ENCODE measurements at regions not wholly inside any gene's neighbourhood (a gene's known extent, or its start where the extent isn't known, plus 50 kb on each side); places are given as distances from the start of the nearest gene placed in this dataset.

- DNase-seq (ENCODE audit: low spot score), result no peak
Observed at GRCh38 chr16:5361322-5361721, 263.7 kb upstream of the EEF2KMT start.

- DNase-seq (ENCODE audit: low spot score), result no peak
Observed at GRCh38 chr16:5354645-5355044, 257.1 kb upstream of the EEF2KMT start.

DNA sequence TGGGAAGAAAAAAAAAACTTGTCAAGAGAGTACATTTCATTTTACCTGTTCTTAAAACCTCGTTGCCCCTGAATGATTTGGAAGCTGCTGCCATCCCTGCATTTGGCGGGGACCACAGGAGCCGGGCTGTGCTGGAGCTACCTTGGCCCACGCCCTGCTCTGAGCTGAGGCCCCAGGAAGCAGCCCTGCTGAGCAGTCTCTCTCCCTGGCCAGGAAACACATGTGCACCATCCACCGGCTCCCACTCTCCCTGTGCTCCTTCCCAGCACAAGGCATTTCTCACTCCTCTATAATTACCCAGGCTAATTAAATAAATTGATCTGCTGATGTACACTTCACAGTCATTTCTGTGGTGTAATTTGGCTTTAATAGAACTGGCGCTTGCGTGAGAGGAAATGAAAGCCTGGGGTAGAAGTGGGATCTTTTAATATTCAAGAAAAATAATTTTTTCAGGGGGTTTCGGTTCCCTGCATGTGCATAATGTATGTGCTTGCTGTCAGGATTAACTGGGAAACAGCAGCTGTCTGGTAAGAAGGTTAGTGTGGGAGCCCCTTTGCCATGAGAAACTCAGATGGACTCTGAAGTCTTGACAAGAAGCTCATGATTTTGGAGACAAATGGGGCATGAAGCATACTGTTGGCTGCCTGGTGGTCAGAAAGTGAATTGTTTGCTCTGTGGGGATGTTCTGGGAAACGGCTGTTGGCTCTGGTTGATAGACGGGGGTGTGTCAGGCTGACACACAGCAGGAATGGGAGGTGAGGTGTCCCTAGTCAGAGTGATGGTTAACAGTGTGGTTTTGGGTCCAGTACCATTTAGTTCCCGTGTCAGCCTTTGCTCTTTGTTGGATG, 252.3 kb upstream of the EEF2KMT start:
- DNase-seq (ENCODE audit: low spot score), result no peak

DNA sequence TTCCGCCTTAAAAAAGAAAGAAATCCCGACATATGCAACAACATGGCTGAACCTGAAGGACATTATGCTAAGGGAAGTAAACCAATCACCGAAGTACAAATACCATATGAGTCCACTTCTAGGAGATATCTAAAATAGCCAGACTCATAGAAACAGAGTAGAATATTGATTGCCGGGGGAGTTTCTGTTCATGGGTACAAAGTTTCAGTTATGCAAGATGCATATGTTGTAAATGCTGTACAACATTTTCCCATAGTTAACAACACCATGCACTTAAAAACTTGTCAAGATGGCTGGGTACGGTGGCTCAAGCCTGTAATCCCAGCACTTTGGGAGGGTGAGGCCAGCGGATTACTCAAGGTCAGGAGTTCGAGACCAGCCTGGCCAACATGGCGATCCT, 251.5 kb upstream of the EEF2KMT start:
- no peak for DNase-seq (ENCODE audit: low spot score)

- DNase-seq (ENCODE audit: low spot score), result no peak
Observed at GRCh38 chr16:5347561-5347960, 250.0 kb upstream of the EEF2KMT start.

- no peak for DNase-seq (ENCODE audit: low spot score)
Observed at GRCh38 chr16:5336941-5337340, 239.3 kb upstream of the EEF2KMT start.

GRCh38 chr16:5333991-5334390, 236.4 kb upstream of the EEF2KMT start:
- DNase-seq (ENCODE audit: low spot score), result no peak

DNA sequence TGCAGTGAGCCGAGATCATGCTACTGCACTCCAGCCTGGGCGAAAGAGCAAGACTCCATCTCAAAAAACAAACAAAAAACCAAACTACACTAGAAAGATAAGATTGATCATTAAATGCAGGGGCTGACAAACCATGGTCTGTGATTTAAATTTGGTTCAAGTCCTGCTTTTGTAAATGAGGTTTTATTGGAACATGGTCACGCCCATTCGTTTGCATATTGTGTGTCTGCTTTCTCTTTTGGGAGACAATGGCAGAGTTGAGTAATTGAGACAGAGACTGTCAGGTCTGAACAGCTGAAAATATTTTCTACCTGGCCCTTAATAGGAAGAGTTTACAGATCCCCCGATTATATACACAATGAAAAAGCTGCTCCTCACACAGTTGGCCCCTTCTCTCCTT, 235.5 kb upstream of the EEF2KMT start:
- DNase-seq (ENCODE audit: low spot score), result no peak

- no peak for DNase-seq (ENCODE audit: low spot score)
Observed at GRCh38 chr16:5330058-5330457, 232.5 kb upstream of the EEF2KMT start.

GRCh38 chr16:5328546-5328945, 231.0 kb upstream of the EEF2KMT start:
- DNase-seq (ENCODE audit: low spot score), result no peak

GRCh38 chr16:5326395-5326794, 228.8 kb upstream of the EEF2KMT start:
- DNase-seq (ENCODE audit: low spot score), result no peak

- DNase-seq (ENCODE audit: low spot score), result no peak
Observed at GRCh38 chr16:5325932-5326331, 228.3 kb upstream of the EEF2KMT start.

DNA sequence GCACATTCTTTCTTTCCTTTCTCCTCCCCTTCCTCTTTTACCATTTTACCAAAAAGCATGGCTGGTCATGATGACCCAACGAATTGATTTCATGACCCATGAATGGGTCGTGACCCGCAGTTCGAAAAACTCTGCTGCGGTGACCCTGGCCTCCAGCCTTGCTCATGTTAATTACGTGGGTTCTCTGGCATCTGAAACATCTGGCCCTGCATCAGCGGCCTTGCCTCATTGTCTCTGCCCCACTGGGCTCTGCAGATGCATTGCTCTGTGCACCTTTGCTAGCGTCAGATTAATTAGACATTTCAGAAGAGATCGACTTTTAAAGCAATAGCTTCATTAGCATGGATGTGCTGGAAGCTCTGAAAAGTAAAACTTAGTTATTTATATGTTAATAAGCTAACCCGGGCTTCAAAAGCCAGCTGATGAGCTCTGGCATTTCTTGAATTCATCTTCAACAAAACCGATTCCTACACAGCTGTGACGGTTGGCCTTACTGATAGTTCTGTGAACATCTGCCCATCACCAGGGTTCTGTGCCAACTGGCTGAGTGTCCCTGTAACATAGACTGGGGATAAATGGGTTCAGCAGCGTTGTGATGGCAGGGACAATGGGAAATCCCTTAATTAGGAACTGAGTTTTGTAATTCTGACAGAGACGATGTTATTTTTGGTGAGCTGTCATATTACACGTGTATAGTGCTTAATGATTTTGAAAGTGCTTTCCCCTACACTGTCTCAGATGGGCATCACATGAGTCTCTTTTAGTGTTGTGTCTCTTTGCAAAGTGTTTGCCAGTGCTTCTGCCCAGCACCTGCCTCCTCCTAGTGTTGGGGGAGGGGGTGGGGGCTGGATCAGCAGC, 225.9 kb upstream of the EEF2KMT start:
- DNase-seq (ENCODE audit: low spot score), result no peak

DNA sequence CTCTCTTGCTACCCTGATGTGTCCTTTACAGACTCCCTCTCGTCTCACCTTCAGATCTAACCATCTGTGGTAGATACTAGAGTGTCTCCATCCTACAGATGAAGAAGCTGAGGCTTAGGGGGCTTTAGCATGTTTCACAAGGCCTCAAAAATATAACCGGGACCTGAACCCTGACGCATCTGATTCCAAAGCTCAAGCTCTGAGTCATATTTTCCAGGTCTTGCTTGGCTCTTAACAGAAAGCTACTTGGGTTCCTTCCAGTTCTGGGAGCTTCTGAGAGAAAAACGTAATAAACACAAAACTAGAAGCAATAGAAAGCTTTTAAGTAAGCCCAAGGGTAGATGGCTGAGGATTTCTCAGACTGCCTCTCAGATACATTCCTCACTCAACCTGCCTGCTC, 224.3 kb upstream of the EEF2KMT start:
- no peak for DNase-seq (ENCODE audit: low spot score)

GRCh38 chr16:5319799-5320198, 222.2 kb upstream of the EEF2KMT start:
- DNase-seq (ENCODE audit: low spot score), result no peak

- DNase-seq (ENCODE audit: low spot score), result no peak
Observed at GRCh38 chr16:5315914-5316313, 218.3 kb upstream of the EEF2KMT start.

DNA sequence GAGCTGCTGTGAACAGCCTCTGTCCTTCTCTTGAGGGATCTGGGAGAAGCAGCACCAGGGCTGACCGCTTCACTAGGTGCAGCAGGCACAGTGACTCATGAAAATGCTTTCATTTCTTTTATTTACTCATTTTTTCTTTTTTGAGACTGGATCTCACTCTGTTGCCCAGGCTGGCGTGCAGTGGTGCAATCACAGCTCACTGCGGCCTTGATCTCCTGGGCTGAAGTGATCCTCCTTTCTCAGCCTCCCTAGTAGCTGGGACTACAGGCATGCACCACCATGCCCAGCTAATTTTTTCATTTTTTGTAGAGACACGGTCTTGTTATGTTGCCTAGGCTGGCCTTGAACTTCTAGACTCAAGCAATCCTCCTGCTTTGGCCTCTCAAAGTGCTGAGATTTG, 216.8 kb upstream of the EEF2KMT start:
- no peak for DNase-seq (ENCODE audit: low spot score)

DNA sequence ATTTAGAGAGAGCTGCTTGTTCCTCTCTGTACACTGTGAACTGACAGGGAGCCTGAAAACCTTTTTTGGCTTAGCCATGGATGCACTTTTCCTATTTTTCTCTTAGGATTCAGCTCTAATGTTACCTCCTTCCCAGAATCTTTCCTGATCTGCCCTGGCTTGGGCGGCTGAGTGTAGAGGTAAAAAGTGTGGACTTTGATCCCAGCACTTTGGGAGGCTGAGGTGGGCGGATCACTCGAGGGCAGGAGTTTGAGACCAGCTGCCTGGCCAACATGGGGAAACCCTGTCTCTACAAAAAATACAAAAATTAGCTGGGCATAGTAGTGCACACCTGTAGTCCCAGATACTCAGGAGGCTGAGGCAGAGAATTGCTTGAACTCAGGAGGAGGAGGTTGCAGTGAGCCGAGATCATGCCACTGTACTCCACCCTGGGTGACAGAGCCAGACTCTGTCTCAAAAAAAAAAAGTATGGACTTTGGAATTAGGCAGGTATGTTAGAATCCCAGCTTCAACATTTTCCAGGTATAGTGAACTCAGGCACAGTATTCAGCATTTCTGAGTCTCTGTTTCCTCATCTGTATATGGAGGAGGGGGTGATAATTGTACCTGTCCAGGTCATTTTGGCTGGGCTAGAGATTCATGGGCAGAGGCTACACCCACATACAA, 212.5 kb upstream of the EEF2KMT start:
- DNase-seq (ENCODE audit: low spot score), result no peak

- no peak for DNase-seq (ENCODE audit: low spot score)
Observed at GRCh38 chr16:5305023-5305422, 207.4 kb upstream of the EEF2KMT start.

DNA sequence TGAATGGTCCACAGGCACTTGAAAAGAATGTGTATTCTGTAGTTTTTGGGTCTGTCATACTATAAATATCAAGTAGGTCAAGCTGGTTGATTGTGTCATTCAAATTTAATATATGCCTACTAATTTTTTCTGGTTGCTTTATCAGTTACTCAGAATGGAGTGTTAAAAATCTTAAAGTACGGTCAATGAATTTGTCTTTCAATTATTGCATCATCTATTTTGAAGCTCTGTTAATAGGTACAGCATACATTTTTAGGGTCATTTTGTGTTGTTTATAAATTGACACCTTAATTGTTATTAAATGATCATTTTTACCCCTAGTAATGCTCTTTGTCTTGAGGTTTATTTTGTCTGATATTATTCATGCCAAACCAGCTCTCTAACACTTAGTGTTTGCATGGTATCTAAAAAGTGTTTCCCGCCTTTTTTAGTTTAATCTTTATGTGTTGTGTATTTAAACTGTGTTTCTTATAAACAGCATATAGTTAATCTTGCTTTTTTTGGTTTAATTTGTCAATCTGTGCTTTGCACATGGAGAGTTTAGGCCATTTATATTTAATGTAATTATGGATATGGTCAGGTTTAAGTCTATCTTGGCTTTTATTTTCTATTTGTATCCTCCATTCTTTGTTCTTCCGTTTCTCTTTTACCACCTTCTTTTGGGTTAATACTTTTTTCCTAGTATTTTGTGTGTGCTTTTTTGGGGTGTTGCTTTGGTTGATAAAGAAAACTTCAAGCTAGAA, 204.9 kb upstream of the EEF2KMT start:
- DNase-seq (ENCODE audit: low spot score), result no peak

- no peak for DNase-seq (ENCODE audit: low spot score)
Observed at GRCh38 chr16:5298202-5298601, 200.6 kb upstream of the EEF2KMT start.

GRCh38 chr16:5296176-5296575, 198.6 kb upstream of the EEF2KMT start:
- no peak for DNase-seq (ENCODE audit: low spot score)
